ENCODE measurements at regions not wholly inside any gene's neighbourhood (a gene's known extent, or its start where the extent isn't known, plus 50 kb on each side); places are given as distances from the start of the nearest gene placed in this dataset.

DNA sequence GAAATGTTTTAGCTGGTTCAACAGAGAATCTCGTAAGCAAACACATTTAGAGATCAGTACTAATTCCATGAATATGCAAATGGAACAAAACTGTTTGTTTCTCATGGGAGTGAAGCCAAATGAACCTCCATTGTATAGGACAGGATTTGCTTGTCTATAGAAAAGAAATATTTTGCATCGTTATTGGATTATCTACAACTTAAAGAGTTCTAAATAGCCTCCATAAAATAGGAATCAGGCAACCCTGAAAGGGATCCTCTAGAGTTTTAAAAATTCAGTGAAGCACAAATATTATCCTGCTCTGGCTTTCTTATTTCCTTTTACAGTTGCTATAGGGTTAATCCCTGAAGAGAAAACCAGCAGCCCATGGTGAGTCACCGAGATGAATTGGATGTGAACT, 378.4 kb upstream of the NRXN1 start:
- no peak for DNase-seq (ENCODE audit: low read depth, low spot score)

DNA sequence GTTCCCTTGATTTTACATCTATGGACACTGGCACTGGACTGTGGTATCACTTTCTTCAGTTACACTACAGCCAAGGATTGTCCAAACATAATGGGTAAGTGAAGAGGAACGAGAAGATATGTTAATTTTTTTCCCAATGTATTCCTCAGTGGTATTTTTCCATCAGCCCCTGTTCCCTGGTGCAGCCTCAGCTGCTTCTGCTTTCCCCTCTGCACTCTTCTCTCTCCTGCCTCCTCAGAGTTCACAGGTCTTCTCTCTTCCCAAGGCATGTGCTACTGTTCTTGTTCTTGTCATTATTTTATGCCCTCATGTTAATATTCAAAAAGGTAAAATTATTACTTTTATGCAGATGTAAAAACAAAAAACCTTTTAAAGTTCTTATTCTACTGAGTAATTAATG, 378.0 kb upstream of the NRXN1 start:
- no peak for DNase-seq (ENCODE audit: low read depth, low spot score)

DNA sequence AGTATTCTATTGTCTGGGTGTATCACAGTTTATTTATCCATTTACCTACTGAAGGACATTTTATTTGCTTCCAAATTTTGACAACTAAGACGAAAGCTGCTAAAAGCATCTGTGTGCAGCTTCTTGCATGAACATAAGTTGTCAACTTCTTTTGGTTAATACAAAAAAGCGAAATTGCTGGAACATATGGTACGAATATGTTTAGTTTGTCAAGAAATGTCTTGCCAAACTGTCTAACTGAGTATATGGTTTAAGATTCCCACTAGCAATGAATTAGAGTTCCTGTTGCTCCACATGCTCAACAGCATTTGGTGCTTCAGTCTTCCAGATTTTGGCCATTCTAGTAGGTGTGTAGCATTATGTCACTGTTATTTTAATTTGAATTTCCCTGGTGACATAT, 372.3 kb upstream of the NRXN1 start:
- DNase-seq (ENCODE audit: low read depth, low spot score), result no peak

DNA sequence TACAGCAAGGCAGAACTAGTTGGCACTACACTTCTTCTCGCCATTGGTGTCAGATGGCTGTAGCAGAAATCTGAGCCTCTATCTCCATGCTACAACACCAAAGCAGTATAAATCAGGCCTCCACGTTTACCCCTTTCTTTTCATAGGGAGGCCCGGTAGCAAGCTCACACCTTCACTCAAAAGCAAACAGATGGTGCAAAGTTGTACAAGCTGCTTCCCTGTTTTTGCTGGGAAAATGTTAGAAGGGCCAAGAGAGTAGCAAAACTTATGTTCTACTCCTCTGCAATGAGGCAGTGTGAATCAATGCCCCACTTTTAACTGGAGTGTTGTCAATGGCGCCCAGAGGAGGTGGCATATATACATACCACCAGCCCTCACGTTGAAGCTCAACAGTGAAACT, 369.6 kb upstream of the NRXN1 start:
- DNase-seq (ENCODE audit: low read depth, low spot score), result no peak

DNA sequence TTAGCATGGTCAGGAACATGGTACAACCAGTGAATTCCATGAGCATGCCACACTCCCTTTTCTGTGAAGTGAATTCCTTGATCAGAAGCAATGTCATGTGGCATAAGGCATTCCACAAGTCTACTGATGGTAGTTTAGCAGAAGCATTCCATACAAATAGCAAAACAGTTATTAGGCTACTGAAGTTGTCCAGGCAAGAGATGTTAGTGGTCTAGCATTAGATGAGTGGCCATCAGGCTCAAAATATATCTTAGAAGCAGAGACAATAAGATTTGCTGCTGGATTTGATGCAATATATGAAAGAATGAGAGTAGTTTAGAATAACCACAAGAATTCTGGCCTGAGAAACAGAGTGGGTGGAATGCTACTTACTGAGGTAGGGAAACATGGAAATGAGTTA, 355.3 kb upstream of the NRXN1 start:
- DNase-seq (ENCODE audit: low read depth, low spot score), result no peak

DNA sequence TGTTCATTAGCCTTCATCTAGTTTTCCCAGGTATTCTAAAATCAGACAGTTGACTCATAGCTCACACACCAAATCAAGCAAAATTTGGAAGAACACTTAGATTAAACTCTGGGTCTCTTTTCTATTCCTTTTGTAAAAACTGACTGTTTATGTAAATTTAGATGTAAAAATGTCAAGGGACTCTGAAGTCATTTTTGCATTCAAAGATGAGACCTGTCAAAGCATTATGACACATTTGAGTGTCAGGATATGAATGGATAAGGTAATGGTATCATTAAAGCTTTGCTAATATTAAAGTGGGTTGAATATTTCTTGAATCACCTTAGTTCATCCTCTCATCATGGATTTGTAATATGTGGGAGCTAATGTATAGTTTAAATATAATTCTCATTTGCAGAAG, 348.1 kb upstream of the NRXN1 start:
- no peak for DNase-seq (ENCODE audit: low read depth, low spot score)

DNA sequence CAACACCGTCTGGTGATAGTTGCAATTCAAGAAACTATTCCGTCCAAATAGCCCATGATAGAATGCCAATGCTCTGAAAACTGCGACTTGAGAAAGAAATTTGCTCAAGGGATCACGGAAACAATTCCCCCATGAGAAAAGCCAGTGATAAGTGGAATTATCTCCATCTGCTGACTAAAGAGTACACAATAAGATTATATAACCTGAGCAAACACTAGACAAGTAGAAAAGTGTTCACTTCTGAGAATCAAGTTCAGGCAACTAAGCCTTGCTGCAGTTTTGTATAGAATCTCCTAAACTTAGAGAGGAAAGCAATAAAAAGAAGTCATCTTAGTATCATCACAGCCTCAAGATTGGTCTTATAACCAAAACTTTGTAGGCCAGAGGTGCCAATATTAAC, 336.3 kb upstream of the NRXN1 start:
- no peak for DNase-seq (ENCODE audit: low read depth, low spot score)

DNA sequence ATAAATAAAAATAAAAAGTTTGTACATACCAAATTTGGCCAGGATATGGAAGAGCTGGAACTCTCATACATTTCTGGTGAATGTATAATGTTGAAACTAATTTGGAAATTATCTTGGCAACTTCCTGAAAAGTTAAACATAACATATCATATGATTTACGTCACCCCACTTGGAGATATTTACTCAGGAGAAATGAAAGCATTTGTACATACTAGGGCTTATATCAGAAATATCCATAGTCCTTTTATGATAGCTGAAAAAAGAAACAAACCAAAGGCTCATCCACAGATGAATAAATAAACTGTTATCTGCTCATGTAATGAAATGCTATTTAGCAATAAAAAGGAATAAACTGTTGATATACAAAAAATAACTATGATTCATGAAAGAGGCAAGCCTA, 318.2 kb upstream of the NRXN1 start:
- no peak for DNase-seq (ENCODE audit: low read depth, low spot score)

DNA sequence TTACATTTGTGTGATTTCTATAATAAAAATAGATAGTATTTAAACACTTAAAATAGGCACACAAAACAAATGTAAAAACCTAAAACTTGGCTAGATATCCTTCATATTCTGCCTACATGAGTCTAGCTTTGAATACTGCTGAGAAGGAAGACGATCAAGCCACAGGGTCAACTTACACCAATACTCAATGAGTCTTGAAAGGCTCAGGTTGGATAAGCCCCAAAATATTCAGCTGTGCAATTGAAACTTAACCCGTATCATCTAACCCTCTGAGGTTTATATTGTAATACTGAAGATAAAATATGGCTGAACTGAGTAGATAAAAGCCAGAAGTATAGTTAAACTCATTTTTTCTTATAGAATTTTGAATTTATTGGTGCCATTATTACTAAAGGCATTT, 313.0 kb upstream of the NRXN1 start:
- no peak for DNase-seq (ENCODE audit: low read depth, low spot score)

DNA sequence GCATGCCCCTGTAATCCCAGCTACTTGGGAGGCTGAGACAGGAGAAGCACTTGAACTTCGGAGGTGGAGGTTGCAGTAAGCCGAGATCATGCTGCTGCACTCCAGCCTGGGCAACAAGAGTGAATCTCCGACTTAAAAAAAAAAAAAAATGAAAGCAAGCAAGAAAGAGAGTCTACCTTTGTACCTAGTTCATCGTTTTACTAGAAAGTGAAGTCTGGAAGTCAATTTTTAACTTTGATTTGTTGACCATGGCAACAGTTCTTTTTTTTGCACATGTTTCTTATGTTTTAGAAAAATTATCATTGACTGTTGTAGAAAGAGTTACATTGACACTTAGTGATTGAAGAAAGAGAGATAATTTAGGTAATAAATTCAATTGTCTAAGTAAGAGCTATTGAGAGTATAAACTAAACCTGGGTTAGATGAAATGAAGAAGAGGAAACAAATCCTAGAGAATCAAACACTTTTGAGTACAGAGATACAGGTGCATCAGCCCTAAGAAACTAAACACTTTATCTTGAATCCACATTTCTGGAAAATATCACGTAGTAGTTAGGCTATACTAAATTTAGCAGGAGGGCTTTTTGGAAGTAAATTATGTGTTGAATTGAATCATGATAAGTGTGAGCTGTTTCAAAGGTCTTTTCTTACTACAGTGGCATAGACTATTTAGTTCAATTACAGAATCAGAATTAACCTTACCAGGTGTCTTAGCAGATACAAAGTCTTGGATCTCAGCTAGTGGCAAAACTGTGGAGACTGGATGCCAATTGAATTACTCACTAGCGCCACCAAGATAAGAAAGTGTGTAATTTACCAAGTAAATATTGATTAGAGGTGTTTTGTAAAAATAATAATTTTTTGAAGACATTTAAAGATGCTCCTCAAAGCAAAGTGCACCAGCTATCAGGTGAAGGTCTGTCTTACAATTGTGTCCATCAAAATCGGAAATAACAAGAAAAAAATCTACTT, 303.4 kb upstream of the NRXN1 start:
- DNase-seq (ENCODE audit: low read depth, low spot score), result no peak

DNA sequence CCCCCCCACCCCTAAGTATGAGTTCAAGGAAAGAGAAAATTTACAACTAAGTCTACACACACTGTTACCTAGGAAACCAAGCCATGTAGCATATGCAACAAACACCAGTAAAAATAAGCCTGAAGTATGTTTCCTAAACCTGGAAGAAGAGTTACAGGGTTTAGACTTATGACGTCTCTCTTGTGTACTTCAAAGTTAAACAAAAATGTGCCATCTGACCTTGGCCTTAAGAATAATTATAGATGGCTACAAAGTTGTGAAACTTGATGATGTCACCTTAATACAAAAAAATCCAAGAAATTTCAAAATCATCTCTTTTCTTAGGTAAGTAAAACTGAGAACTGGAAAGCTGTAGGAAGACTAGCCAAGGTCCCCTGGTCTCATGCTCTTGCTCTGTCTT, 297.6 kb upstream of the NRXN1 start:
- no peak for DNase-seq (ENCODE audit: low read depth, low spot score)

DNA sequence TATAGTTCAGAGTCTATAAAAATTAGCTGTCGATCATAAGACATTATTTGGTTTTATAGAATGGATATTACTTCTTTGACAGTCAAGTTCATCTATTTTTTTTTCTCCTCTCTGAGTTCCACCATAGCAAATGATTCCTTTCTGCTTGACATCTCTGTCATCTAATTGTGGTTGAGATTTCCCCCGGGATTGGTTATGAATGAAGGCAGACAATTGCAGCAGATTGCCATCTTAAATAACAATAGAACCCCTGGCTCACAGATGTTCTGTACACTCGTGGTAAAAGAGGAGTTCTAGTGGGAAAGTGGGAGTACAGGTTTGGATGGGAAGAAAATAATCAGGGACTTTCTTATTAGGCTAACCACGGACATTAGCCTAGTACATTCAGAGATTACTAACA, 292.1 kb upstream of the NRXN1 start:
- no peak for DNase-seq (ENCODE audit: low read depth, low spot score)

DNA sequence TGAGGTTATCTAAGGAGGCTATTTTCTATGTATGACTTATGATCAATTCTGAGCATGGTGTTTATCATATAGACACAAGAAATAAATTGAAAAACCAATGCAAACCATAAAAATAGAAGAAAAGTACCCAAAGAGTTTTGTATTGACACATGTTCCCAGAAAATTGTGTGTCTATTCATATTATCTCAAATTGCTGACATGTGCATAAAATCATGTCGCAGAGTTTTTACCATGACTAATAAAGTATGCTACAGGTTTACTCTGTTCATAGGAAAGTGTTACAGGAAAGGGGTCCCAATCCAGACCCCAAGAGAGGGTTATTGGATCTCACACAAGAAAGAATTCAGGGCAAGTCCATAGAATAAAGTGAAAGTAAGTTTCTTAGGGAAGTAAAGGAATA, 290.7 kb upstream of the NRXN1 start:
- DNase-seq (ENCODE audit: low read depth, low spot score), result no peak

DNA sequence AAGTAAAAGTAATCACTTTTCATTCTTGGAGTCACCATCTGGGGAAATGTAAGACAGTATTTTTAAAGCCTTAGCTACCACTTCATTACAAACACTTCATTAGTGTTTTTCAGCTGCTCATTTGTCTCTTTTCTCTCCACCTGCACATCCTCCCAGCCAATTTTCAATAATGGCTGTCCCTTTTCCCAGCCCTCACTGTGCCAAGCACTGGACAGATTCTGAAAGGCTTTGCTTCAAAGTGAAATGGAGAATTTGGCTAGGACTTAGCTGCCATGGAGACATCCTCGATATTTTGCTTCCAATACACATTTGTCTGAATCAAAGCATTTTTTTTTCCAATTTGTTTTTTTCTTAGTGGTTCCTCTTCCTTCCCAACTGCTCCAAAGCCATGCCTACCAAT, 272.4 kb upstream of the NRXN1 start:
- DNase-seq (ENCODE audit: low read depth, low spot score), result no peak

DNA sequence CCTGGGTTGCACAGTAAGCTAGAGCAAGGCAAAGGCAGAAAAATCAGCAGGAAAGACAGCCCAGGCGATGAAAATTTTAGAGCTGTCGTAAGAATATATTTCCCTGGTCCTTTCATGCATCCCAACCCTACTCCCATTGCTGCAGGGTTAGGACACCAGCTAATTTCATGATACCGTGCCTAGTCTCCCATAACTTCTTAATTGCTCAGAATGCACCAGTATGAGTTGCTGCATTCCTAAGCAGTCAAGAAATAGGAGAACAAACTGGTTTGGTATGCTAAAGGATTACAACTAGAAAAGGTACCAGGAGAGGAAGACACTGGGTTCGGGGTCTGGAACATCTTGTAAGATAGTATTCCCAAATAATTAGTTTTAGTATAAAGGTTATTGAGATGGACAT, 269.4 kb upstream of the NRXN1 start:
- DNase-seq (ENCODE audit: low read depth, low spot score), result no peak

DNA sequence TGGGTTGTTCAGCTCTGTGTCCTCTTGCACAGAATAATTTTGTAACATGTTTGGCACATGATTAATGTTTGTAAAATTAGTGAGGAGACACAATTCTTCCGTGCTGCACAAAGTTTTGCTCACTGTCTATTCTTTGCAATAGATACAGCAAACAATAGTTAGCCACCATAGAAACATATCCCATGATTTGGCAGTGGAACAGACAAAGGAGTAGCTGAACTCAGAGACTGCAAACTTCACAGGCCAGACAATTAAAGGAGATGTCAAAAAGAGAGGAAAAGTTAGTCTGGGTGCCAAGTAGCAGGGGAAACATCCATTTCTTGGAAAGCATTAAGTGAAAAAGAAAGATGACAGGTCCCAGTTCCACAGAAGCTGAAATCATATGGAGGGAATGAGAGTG, 267.4 kb upstream of the NRXN1 start:
- DNase-seq (ENCODE audit: low read depth, low spot score), result no peak

DNA sequence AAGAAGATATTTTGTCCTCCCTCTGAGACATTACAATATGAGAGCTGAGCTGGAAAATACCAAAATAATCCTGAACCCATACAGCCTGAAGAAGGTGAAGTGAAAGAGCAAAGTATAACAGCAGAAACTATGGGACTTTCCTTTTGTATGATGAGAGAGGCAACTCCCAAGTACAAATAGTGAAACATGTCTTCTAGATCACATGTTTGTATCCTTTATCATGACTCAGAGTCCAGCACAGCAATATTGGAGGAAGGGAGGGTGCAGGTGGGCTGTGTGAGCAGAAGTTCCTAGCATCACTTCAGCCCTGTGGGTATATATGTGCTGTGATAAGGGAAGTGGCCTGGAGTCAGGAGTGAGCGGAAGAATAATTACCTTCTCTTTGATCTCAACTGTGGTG, 265.6 kb upstream of the NRXN1 start:
- no peak for DNase-seq (ENCODE audit: low read depth, low spot score)

DNA sequence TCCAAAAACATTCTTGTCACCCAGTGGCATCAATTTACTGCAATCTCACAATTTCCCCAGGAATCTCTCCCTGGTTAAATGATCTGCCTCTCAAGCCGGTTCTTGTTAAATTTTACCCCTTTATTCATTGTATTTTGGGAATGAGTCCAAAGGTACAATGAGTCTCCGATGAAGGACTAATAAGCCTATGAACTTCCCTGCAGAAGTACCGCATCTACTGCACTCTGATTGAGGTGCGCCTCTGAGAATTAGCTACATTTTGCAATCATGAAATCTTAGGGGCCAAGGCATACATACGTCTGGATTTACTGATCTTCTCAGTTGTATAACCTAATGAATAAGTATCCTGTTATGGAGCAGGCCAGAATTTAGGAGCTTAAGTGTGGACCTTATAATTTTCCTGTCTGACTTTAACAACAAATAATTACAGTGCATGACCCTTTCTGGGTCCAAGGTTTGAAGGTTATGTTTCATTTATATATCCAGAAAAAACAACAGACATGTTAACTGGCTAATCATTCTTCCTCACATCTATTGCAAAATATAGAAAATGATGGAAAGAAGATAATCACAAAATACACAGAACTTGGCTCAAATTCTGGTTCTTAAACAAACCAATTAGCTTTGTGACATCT, 261.8 kb upstream of the NRXN1 start:
- no peak for DNase-seq (ENCODE audit: low read depth, low spot score)

DNA sequence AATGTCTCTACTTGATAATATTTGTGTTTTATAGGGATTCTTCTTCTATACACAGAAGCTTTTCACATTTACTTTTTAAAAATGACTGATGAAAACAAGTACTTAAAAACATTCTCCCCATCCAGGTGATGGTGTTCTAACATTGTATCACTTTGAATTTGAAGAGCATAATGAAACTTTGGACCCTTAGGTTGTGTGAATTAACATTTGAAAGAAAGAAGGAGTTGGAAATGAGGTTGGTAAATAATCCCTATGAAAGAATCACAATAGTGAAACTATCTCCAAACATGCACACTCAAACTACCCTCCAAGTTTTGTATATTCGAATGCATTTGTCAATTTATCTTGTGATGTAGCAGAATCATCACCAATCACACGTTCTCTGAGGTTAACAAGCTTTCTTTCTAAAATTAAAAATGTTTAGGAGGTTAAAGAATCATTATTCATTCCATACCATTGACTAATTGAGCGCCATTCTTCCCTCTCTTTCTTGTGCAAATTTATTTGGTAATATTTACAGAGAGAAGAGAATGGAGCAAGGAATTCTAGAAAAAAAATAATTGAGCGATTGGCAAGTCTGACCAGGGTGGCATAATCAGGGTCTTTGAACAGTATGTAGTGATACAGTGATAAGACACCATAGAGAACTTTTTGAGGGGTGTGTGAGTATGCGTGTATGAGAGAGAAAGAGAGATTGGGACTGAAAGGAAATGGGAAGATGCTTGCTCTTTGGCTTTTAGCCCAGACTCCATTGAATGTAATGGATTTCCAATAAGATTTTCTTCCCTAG, 260.0 kb upstream of the NRXN1 start:
- DNase-seq (ENCODE audit: low read depth, low spot score), result no peak

DNA sequence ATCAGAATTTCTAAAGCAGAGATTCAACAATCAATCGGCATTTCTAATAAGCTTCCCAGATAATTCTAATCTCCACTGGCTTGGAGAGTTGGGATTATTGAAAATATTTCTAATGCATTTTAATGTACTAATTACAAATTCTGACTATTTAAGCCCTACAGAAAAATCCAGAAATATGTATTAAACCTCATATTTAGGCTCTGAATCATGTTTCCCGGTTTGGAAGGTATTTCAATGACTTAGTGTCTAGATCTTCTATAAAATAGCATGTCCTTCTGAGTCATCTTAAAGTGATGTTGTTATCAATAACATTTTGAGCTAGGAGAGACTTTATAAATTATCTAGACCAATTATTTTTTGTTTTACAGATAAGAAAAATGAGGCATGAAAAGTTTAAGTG, 258.8 kb upstream of the NRXN1 start:
- no peak for DNase-seq (ENCODE audit: low read depth, low spot score)

DNA sequence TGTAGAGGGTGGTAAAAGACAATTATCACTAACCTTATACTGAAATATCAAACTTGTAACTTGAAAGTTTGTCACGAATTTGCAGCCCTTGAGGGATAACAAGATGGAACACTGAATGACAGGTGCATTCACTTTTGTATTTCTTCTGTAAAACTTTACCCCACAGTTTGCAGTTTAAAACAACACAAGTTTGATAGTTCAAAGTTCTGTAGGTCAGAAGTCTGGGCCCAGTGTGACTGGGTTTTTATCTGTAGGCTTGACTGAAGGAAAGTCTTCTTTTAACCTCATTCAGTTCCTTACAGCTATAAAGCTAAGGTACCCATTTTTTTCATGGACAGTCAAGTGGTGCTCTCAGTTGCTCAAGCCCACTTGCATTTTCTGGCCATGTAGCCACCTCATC, 257.1 kb upstream of the NRXN1 start:
- no peak for DNase-seq (ENCODE audit: low read depth, low spot score)

DNA sequence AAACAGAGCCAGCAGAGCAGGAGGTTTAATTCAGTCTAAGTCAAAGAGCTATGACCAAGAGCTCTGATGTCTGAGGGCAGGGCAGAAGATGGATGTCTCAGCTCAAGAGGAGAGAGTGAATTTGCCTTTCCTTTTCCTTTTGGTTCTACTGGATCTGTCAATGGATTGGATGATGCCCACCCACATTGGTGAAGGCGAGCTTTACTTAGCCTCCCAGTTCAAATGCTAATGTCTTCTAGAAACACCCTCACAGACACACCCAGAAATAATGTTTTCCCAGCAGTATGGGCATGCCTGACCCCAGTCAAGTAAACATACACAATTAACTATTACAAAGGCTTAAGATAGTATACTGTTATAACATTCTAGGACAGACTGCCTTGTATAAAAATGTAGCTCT, 236.3 kb upstream of the NRXN1 start:
- no peak for DNase-seq (ENCODE audit: low read depth, low spot score)

Data from pulmonary artery endothelial cell (primary cell).